Spinal cord (tissue), 9 donors: ENCODE measurements at regions not wholly inside any gene's neighbourhood (a gene's known extent, or its start where the extent isn't known, plus 50 kb on each side); places are given as distances from the start of the nearest gene placed in this dataset.

ENCODE experiments used
- DNase-seq, 6 donors: peaks; one replicate each; pipeline versions ENCODE4 v3.0.0 to v3.0.0-alpha.2; 2013 to 2015; ENCODE audit warnings: low spot score in 6 of 6, low read depth in 4 of 6
- H3K27ac ChIP-seq: one replicate; pipeline ENCODE4 v1.5.1; 2013; ENCODE audit warnings: low read depth, low read length, control low read depth
- H3K27me3 ChIP-seq: one replicate; pipeline ENCODE4 v1.6.1; 2013; ENCODE audit warnings: low read length; ENCODE audit not compliant: control insufficient read depth, insufficient read depth
- H3K36me3 ChIP-seq: one replicate; pipeline ENCODE4 v1.6.1; 2013; ENCODE audit warnings: low read length; ENCODE audit not compliant: control insufficient read depth, insufficient read depth
- H3K4me1 ChIP-seq: one replicate; pipeline ENCODE4 v1.6.1; 2013; ENCODE audit warnings: low read length; ENCODE audit not compliant: control insufficient read depth, insufficient read depth
- H3K4me3 ChIP-seq: one replicate; pipeline ENCODE4 v1.5.1; 2013; ENCODE audit warnings: low read depth, low read length, control low read depth
- H3K9me3 ChIP-seq: one replicate; pipeline ENCODE4 v1.6.1; 2013; ENCODE audit warnings: low read length; ENCODE audit not compliant: control insufficient read depth, insufficient read depth
- WGBS: methylation state at CpG from one replicate; pipeline ENCODE4 v1.1.5; 2013; ENCODE audit warnings: missing lambda C conversion rate; ENCODE audit not compliant: insufficient coverage; 5-methylcytosine and 5-hydroxymethylcytosine counted together
- donor health status: healthy.

DNA sequence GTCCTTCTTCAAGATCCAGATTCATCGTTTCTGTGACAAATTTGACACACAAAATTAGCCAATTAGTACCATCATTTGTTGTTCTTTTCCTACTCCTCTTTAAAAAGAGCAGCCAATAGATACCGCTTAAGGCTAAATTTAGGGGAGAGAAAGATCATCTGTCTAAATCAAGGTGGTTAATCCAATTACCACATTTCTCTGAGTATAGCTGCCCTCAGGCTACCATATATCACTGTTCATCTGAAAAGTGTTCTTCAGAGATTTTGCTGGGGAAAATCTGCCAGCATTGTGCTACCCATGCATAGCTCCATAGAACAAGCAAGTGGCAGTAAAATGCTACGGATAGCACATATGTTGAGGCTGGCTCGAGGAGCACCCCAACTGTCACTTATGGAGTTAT lies 110.3 kb upstream of the ESRRG start:
- Histone ChIP-seq H3K4me1 (no peaks in the 10 kb centered on the region), H3K27me3 (no peaks in the 10 kb centered on the region), H3K27ac (no peak overlapping the region), H3K9me3 (no peaks in the 10 kb centered on the region), H3K36me3 (no peaks in the 10 kb centered on the region), H3K4me3 (no peak overlapping the region)
- DNase-seq = peak in 1 of 6 donors; percentile 40
- 94% methylated on average over 2 of the region's 4 CpGs for WGBS

- Histone ChIP-seq H3K4me3 (no peak overlapping the region), H3K9me3 (no peaks in the 10 kb centered on the region), H3K27ac (no peak overlapping the region), H3K27me3 (no peaks in the 10 kb centered on the region), H3K4me1 (no peaks in the 10 kb centered on the region), H3K36me3 (no peaks in the 10 kb centered on the region)
- 94% methylated on average over 3 of the region's 3 CpGs for WGBS
- DNase-seq = no peak
Observed at GRCh38 chr1:216832192-216832591, 109.0 kb upstream of the ESRRG start.

- Histone ChIP-seq H3K36me3 (no peaks in the 10 kb centered on the region), H3K9me3 (no peaks in the 10 kb centered on the region), H3K27ac (no peak overlapping the region), H3K27me3 (no peaks in the 10 kb centered on the region), H3K4me1 (no peaks in the 10 kb centered on the region), H3K4me3 (no peak overlapping the region)
- WGBS = 46% methylated on average over 4 of the region's 10 CpGs
- peak in 1 of 6 donors; percentile 48 for DNase-seq
Observed at GRCh38 chr1:216830424-216831210, 107.4 kb upstream of the ESRRG start.

DNA sequence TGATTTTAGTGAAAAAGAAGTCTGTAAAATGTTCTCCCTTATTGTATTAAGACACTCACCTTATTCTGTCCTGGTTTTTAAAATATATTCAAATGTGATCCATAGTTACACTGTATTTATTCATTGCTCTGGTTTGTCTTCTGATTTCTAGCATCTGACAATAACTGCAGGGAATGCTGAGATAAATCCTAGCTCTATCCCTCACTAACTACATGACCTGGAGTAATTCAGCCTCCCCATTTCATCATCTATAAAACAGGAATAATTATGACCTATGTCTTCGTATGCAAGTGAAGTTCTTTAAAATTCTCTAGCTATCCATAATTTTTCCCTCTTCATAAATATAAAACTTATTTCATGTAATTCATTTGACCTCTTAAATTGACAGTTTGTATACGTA lies 104.0 kb upstream of the ESRRG start:
- no peaks in the 10 kb centered on the region for H3K9me3 ChIP-seq
- no peaks in the 10 kb centered on the region for H3K36me3 ChIP-seq
- WGBS = no CpG with 5 or more reads among the region's 2 CpGs
- DNase-seq = no peak
- H3K4me3 ChIP-seq = no peak overlapping the region
- no peaks in the 10 kb centered on the region for H3K4me1 ChIP-seq
- no peak overlapping the region for H3K27ac ChIP-seq
- no peaks in the 10 kb centered on the region for H3K27me3 ChIP-seq

DNA sequence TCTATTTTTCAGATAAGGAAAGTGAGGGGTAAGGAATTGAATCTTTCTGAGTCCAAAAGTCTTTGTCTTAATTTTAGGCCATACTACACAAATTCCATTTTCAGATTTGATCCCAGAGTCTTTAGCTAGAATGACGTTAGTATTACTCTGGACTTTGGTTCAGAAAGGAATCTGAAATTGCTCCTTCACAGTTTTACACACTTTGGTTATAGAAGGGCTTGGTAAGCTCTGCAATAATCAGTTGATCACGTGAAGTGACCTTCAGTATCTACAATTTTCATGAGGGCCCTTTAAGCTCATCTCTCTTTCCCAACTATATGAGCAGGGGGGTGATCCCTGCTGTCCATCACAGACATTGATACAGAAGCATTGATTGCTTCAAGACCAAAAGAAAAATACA lies 103.4 kb upstream of the ESRRG start:
- no peaks in the 10 kb centered on the region for H3K27me3 ChIP-seq
- H3K4me3 ChIP-seq = no peak overlapping the region
- no peak for DNase-seq
- no peak overlapping the region for H3K27ac ChIP-seq
- H3K4me1 ChIP-seq = no peaks in the 10 kb centered on the region
- no CpG with 5 or more reads among the region's 2 CpGs for WGBS
- H3K36me3 ChIP-seq = no peaks in the 10 kb centered on the region
- H3K9me3 ChIP-seq = no peaks in the 10 kb centered on the region

- Histone ChIP-seq H3K36me3 (no peaks in the 10 kb centered on the region), H3K27ac (no peak overlapping the region), H3K9me3 (no peaks in the 10 kb centered on the region), H3K4me3 (no peak overlapping the region), H3K4me1 (no peaks in the 10 kb centered on the region), H3K27me3 (no peaks in the 10 kb centered on the region)
- no peak for DNase-seq
- WGBS = no CpG with 5 or more reads among the region's 4 CpGs
Observed at GRCh38 chr1:216826214-216826613, 103.0 kb upstream of the ESRRG start.

GRCh38 chr1:216825557-216825956 lies 102.3 kb upstream of the ESRRG start:
- Histone ChIP-seq H3K27me3 (no peaks in the 10 kb centered on the region), H3K4me1 (no peaks in the 10 kb centered on the region), H3K36me3 (no peaks in the 10 kb centered on the region), H3K4me3 (no peak overlapping the region), H3K27ac (no peak overlapping the region), H3K9me3 (no peaks in the 10 kb centered on the region)
- WGBS = no CpG with 5 or more reads among the region's 2 CpGs
- DNase-seq = no peak

GRCh38 chr1:216824511-216824910 lies 101.3 kb upstream of the ESRRG start:
- Histone ChIP-seq H3K4me1 (no peaks in the 10 kb centered on the region), H3K36me3 (no peaks in the 10 kb centered on the region), H3K27me3 (no peaks in the 10 kb centered on the region), H3K27ac (no peak overlapping the region), H3K4me3 (no peak overlapping the region), H3K9me3 (no peaks in the 10 kb centered on the region)
- DNase-seq = no peak
- no CpG with 5 or more reads among the region's 3 CpGs for WGBS

DNA sequence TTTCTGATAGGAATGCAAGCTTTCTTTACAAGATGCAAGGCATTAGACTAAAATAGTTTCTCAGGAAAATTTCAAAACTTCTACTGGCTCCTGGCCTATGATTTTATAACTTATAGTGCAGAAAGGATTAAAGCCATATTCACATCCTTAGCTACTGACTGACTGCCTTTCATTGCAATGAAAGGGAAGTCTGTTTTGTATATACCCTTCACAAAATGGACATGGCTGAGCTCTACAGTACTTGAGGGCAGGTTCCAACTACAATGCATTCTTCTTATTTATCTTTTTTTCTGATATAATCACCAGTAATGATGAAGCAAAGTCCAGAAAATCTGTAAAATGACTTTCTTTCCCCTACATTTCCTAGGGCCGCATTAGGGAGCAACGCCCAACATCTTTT lies 100.5 kb upstream of the ESRRG start:
- Histone ChIP-seq H3K4me1 (no peaks in the 10 kb centered on the region), H3K9me3 (no peaks in the 10 kb centered on the region), H3K27ac (no peak overlapping the region), H3K4me3 (no peak overlapping the region), H3K27me3 (no peaks in the 10 kb centered on the region), H3K36me3 (no peaks in the 10 kb centered on the region)
- WGBS = no CpG with 5 or more reads among the region's 2 CpGs
- no peak for DNase-seq

DNA sequence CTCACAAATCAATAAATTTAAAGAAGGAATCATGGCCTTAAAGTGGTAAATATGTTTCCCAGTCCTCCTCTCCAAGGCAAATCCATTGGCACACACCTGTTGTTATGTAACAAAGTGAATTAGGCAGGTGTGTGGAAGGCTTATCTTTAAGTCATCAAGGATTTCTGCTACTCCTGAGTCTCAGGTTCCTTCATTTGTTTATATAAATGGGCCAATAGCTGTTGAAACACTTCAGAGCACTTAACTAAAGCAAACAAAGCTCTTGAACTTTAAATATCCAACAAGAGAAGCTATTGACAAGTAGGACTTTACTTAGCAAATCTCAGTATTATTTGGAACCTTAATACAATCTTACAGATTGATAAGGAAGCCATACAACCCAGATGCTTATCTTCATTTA lies 99.3 kb upstream of the ESRRG start:
- no peak for DNase-seq
- Histone ChIP-seq H3K4me3 (no peak overlapping the region), H3K27ac (no peak overlapping the region), H3K4me1 (no peaks in the 10 kb centered on the region), H3K36me3 (no peaks in the 10 kb centered on the region), H3K9me3 (no peaks in the 10 kb centered on the region), H3K27me3 (no peaks in the 10 kb centered on the region)
